ENCODE measurements at regions not wholly inside any gene's neighbourhood (a gene's known extent, or its start where the extent isn't known, plus 50 kb on each side); places are given as distances from the start of the nearest gene placed in this dataset.
A peak's percentile ranks its signal among the peaks of the same experiment; 100 is the strongest.
"Not testable (repeated sequence)": the region's sequence is repeated elsewhere in the genome, so short reads cannot be mapped to it uniquely, and the experiment has no call there.

- Histone ChIP-seq H3K36me3 (replicated peaks; ENCODE audit: control insufficient read depth, insufficient read depth, low read length) (no peaks in the 10 kb centered on the region), H3K4me3 (ENCODE audit: insufficient read depth, low read depth, low read length) (peak overlapping the region; percentile 53), H3K27me3 (ENCODE audit: control insufficient read depth, insufficient read depth, low read length) (no peaks in the 10 kb centered on the region)
- no peak for DNase-seq
Measured at GRCh38 chr14:44873536-44873935, 88.2 kb downstream of the KLHL28 start.

GRCh38 chr14:44866770-44867169 is 95.0 kb downstream of the KLHL28 start:
- Histone ChIP-seq H3K27me3 (ENCODE audit: control insufficient read depth, insufficient read depth, low read length) (no peaks in the 10 kb centered on the region), H3K36me3 (replicated peaks; ENCODE audit: control insufficient read depth, insufficient read depth, low read length) (no peaks in the 10 kb centered on the region), H3K4me3 (ENCODE audit: insufficient read depth, low read depth, low read length) (no peak overlapping the region)
- DNase-seq = no peak

- no peaks in the 10 kb centered on the region for H3K36me3 ChIP-seq (replicated peaks; ENCODE audit: control insufficient read depth, insufficient read depth, low read length)
- no peaks in the 10 kb centered on the region for H3K27me3 ChIP-seq (ENCODE audit: control insufficient read depth, insufficient read depth, low read length)
- DNase-seq = no peak
- no peak overlapping the region for H3K4me3 ChIP-seq (ENCODE audit: insufficient read depth, low read depth, low read length)
Measured at GRCh38 chr14:44866322-44866721, 95.4 kb downstream of the KLHL28 start.

- H3K4me3 ChIP-seq (ENCODE audit: insufficient read depth, low read depth, low read length) = no peak overlapping the region
- no peaks in the 10 kb centered on the region for H3K27me3 ChIP-seq (ENCODE audit: control insufficient read depth, insufficient read depth, low read length)
- H3K36me3 ChIP-seq (replicated peaks; ENCODE audit: control insufficient read depth, insufficient read depth, low read length) = no peaks in the 10 kb centered on the region
- DNase-seq = no peak
Measured at GRCh38 chr14:44863271-44863670, 98.5 kb downstream of the KLHL28 start.

GRCh38 chr14:44854114-44854513 is 107.6 kb downstream of the KLHL28 start:
- Histone ChIP-seq H3K36me3 (replicated peaks; ENCODE audit: control insufficient read depth, insufficient read depth, low read length) (no peaks in the 10 kb centered on the region), H3K4me3 (ENCODE audit: insufficient read depth, low read depth, low read length) (no peak overlapping the region), H3K27me3 (ENCODE audit: control insufficient read depth, insufficient read depth, low read length) (no peaks in the 10 kb centered on the region)
- DNase-seq = no peak

GRCh38 chr14:44847526-44848309 is 114.0 kb downstream of the KLHL28 start:
- H3K4me3 ChIP-seq (ENCODE audit: insufficient read depth, low read depth, low read length) = no peak overlapping the region
- no peaks in the 10 kb centered on the region for H3K36me3 ChIP-seq (replicated peaks; ENCODE audit: control insufficient read depth, insufficient read depth, low read length)
- no peaks in the 10 kb centered on the region for H3K27me3 ChIP-seq (ENCODE audit: control insufficient read depth, insufficient read depth, low read length)
- DNase-seq = no peak

GRCh38 chr14:44846232-44846824 is 115.4 kb downstream of the KLHL28 start:
- peak; percentile 42 for DNase-seq
- H3K27me3 ChIP-seq (ENCODE audit: control insufficient read depth, insufficient read depth, low read length) = no peaks in the 10 kb centered on the region

GRCh38 chr14:44835928-44836327 is 125.8 kb downstream of the KLHL28 start:
- not testable (repeated sequence) for DNase-seq; H3K4me3 ChIP-seq (ENCODE audit: insufficient read depth, low read depth, low read length); H3K27me3 ChIP-seq (ENCODE audit: control insufficient read depth, insufficient read depth, low read length); H3K36me3 ChIP-seq (replicated peaks; ENCODE audit: control insufficient read depth, insufficient read depth, low read length)

More at GRCh38 chr14:44846232-44846824, 115.4 kb downstream of the KLHL28 start:
- H3K36me3 ChIP-seq (replicated peaks; ENCODE audit: control insufficient read depth, insufficient read depth, low read length) = no peaks in the 10 kb centered on the region
- H3K4me3 ChIP-seq (ENCODE audit: insufficient read depth, low read depth, low read length) = no peak overlapping the region

- Histone ChIP-seq H3K36me3 (replicated peaks; ENCODE audit: control insufficient read depth, insufficient read depth, low read length) (no peaks in the 10 kb centered on the region), H3K4me3 (ENCODE audit: insufficient read depth, low read depth, low read length) (no peak overlapping the region), H3K27me3 (ENCODE audit: control insufficient read depth, insufficient read depth, low read length) (no peaks in the 10 kb centered on the region)
- no peak for DNase-seq
Measured at GRCh38 chr14:44833376-44834060, 128.2 kb downstream of the KLHL28 start.

- no peak for DNase-seq
- no peaks in the 10 kb centered on the region for H3K36me3 ChIP-seq (replicated peaks; ENCODE audit: control insufficient read depth, insufficient read depth, low read length)
- no peaks in the 10 kb centered on the region for H3K27me3 ChIP-seq (ENCODE audit: control insufficient read depth, insufficient read depth, low read length)
- no peak overlapping the region for H3K4me3 ChIP-seq (ENCODE audit: insufficient read depth, low read depth, low read length)
Measured at GRCh38 chr14:44830371-44830770, 131.4 kb downstream of the KLHL28 start.

- Histone ChIP-seq H3K4me3 (ENCODE audit: insufficient read depth, low read depth, low read length) (no peak overlapping the region), H3K27me3 (ENCODE audit: control insufficient read depth, insufficient read depth, low read length) (no peaks in the 10 kb centered on the region), H3K36me3 (replicated peaks; ENCODE audit: control insufficient read depth, insufficient read depth, low read length) (no peaks in the 10 kb centered on the region)
- no peak for DNase-seq
Measured at GRCh38 chr14:44829021-44829420, 132.7 kb downstream of the KLHL28 start.

- no peak for DNase-seq
- no peaks in the 10 kb centered on the region for H3K36me3 ChIP-seq (replicated peaks; ENCODE audit: control insufficient read depth, insufficient read depth, low read length)
- no peaks in the 10 kb centered on the region for H3K27me3 ChIP-seq (ENCODE audit: control insufficient read depth, insufficient read depth, low read length)
- H3K4me3 ChIP-seq (ENCODE audit: insufficient read depth, low read depth, low read length) = no peak overlapping the region
Measured at GRCh38 chr14:44828023-44828422, 133.7 kb downstream of the KLHL28 start.

GRCh38 chr14:44820230-44820964 is 141.3 kb downstream of the KLHL28 start:
- H3K36me3 ChIP-seq (replicated peaks; ENCODE audit: control insufficient read depth, insufficient read depth, low read length) = no peaks in the 10 kb centered on the region
- no peak for DNase-seq
- no peaks in the 10 kb centered on the region for H3K27me3 ChIP-seq (ENCODE audit: control insufficient read depth, insufficient read depth, low read length)
- H3K4me3 ChIP-seq (ENCODE audit: insufficient read depth, low read depth, low read length) = no peak overlapping the region

GRCh38 chr14:44814196-44814595 is 147.6 kb downstream of the KLHL28 start:
- Histone ChIP-seq H3K27me3 (ENCODE audit: control insufficient read depth, insufficient read depth, low read length) (no peaks in the 10 kb centered on the region), H3K36me3 (replicated peaks; ENCODE audit: control insufficient read depth, insufficient read depth, low read length) (no peaks in the 10 kb centered on the region), H3K4me3 (ENCODE audit: insufficient read depth, low read depth, low read length) (no peak overlapping the region)
- DNase-seq = no peak
